ENCODE measurements at regions not wholly inside any gene's neighbourhood (a gene's known extent, or its start where the extent isn't known, plus 50 kb on each side); places are given as distances from the start of the nearest gene placed in this dataset.

DNA sequence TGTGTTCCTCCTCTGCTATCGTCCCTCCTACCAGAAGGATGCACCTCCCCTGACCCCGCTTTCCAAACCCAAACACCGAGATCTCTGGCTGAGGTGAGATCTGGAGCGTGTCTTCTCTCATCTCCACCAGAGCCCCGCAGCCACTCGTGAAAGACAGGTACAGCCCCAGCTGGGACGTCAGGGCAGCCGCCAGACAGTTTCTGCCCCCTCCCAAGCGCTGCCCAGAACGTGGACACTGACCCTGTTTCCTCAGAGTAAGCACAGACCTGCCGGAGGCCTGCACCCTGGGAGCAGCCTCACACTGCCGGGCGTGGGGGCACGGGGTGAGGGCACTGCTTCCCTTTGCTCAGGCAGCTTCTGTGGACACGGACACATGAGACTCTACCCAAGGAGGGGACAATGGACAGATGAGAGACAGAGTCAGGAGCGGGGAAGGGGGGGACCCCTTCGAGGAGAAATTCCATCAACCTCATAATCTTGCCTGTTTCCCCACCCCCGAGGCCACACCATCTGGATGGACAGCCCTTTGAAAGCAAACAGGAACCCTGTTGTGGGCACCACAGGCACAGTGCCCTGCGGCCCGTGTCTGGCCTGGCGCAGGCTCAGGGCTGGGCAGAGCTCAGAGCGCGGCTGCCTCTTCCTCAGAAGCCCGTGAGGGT, 210.6 kb downstream of the DLL1 start:
- TF ChIP-seq, protein P1, sequence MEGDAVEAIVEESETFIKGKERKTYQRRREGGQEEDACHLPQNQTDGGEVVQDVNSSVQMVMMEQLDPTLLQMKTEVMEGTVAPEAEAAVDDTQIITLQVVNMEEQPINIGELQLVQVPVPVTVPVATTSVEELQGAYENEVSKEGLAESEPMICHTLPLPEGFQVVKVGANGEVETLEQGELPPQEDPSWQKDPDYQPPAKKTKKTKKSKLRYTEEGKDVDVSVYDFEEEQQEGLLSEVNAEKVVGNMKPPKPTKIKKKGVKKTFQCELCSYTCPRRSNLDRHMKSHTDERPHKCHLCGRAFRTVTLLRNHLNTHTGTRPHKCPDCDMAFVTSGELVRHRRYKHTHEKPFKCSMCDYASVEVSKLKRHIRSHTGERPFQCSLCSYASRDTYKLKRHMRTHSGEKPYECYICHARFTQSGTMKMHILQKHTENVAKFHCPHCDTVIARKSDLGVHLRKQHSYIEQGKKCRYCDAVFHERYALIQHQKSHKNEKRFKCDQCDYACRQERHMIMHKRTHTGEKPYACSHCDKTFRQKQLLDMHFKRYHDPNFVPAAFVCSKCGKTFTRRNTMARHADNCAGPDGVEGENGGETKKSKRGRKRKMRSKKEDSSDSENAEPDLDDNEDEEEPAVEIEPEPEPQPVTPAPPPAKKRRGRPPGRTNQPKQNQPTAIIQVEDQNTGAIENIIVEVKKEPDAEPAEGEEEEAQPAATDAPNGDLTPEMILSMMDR (IDR thresholded peaks at IDR 0.05; ENCODE audit: low read depth, low read length), result no peak
- TF ChIP-seq POLR2A (IDR thresholded peaks at IDR 0.05; ENCODE audit: extremely low read depth, insufficient read length), result no peak
